GM12801 (cell line): ENCODE measurements at regions not wholly inside any gene's neighbourhood (a gene's known extent, or its start where the extent isn't known, plus 50 kb on each side); places are given as distances from the start of the nearest gene placed in this dataset.

Experiments
- CTCF ChIP-seq: IDR thresholded peaks from one replicate; pipeline ENCODE4 v1.5.1; 2011; ENCODE audit warnings: control low read depth; ENCODE audit not compliant: insufficient read length; ENCODE audit errors: extremely low read depth

- no peak for TF ChIP-seq CTCF
Measured at GRCh38 chr1:233722212-233722979, 108.5 kb downstream of the KCNK1 start.

- TF ChIP-seq CTCF = no peak
Measured at GRCh38 chr1:233723387-233723786, 109.5 kb downstream of the KCNK1 start.

DNA sequence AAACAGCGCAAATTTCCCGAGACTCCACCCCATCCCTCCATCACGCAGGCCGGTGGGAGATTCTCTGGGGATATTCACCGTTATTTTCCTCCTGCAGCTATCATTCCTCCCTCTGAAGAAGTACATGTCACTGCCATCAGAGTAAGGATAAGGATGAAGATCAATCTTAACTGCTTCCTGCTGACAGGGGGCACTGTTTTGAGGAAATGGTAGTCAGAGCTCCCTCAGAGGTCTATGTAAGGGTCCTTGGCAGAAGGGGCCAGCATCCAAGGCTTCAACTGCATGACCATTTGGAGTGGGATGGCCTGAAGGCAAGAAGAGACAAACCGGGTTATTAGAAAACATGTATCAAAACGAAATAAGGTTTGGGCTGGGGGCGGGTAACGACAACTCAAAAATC is 111.5 kb downstream of the KCNK1 start:
- TF ChIP-seq CTCF = no peak

DNA sequence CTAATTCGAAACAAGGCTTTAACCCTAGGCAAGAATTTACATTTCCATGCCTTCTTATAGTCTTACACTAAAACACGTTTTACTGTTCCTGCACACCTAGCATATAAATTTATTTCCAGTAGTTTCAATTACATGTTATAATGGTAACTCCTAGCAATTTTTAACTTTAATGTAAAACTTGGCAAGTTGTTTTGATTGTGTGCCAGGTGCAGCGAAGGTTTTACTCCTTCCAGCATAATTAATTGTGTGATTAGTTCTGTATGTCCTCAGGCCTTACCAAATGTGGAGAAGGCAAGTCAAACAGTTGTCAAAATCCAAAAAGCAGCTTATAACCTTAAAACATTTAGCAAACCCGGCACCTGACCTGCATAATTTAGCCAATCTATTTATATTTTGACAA is 114.8 kb downstream of the KCNK1 start:
- no peak for TF ChIP-seq CTCF

DNA sequence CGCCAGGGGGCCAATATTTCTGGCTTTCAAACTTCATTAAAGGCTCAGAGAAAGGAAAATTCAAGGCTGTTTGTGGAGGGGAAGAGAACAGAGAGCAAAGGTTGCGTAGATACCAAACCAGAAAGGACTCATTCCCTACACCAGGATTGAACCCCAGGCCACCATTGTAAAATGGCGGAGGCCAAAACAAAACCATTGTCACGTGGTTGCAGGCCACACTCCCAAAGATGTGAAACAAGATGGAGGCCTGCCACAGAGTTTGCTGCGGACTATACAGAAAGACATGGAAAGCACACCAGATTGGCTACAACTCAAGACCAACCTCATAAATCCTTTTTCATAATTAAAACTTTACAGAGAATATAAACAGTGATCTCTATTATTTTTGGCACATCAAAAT is 116.5 kb downstream of the KCNK1 start:
- TF ChIP-seq CTCF = no peak

GRCh38 chr1:233730809-233731208 is 116.9 kb downstream of the KCNK1 start:
- TF ChIP-seq CTCF = no peak

- TF ChIP-seq CTCF = no peak
Measured at GRCh38 chr1:233732206-233732605, 118.3 kb downstream of the KCNK1 start.
